ENCODE measurements at regions not wholly inside any gene's neighbourhood (a gene's known extent, or its start where the extent isn't known, plus 50 kb on each side); places are given as distances from the start of the nearest gene placed in this dataset.

GRCh38 chr3:159821110-159821509, 167.5 kb upstream of the IL12A start:
- H3K9ac ChIP-seq (ENCODE audit: insufficient read depth, low read length), result no peak overlapping the region
- DNase-seq (ENCODE audit: low read depth in 2 of 2), result peak in 1 of 2 donors; percentile 98
- H3K27ac ChIP-seq (ENCODE audit: insufficient read depth, low read length), result no peak overlapping the region

GRCh38 chr3:159821736-159822135, 166.9 kb upstream of the IL12A start:
- H3K4me1 ChIP-seq (ENCODE audit: control insufficient read depth, extremely low read depth, insufficient read depth, low read length), result peaks cover 9% of the 10 kb centered on the region
- no peak overlapping the region for H2AFZ ChIP-seq (ENCODE audit: low read length)
- H3K9me3 ChIP-seq (ENCODE audit: control insufficient read depth, insufficient read depth, low read depth, low read length), result no peaks in the 10 kb centered on the region
- H3K27me3 ChIP-seq (ENCODE audit: control insufficient read depth, insufficient read depth, low read length), result no peaks in the 10 kb centered on the region
- H3K4me2 ChIP-seq (ENCODE audit: extremely low read depth, insufficient read depth, low read length), result no peak overlapping the region
- H4K20me1 ChIP-seq (ENCODE audit: control insufficient read depth, extremely low read depth, insufficient read depth, low read length), result no peaks in the 10 kb centered on the region
- H3K4me3 ChIP-seq (replicated peaks in 1 of 4; ENCODE audit: control extremely low read depth in 1 of 4, insufficient read depth in 1 of 4, low read depth in 3 of 4, low read length in 4 of 4), result no peak overlapping the region
- H3K9ac ChIP-seq (ENCODE audit: insufficient read depth, low read length), result no peak overlapping the region
- peaks cover 2% of the 10 kb centered on the region for H3K36me3 ChIP-seq (ENCODE audit: control insufficient read depth, insufficient read depth, low read length)
- peaks cover 41% of the 10 kb centered on the region for H3K79me2 ChIP-seq (ENCODE audit: control insufficient read depth, insufficient read depth, low read length)
- TF ChIP-seq EZH2 (IDR thresholded peaks at IDR 0.05; ENCODE audit: low read length, missing control alignments) (no peak), CTCF (conservative IDR thresholded peaks at IDR 0.05 in 1 of 2, IDR thresholded peaks at IDR 0.05 in 1 of 2; ENCODE audit: low read depth in 1 of 2, low read length in 2 of 2) (no peak)
- no peak overlapping the region for H3K27ac ChIP-seq (ENCODE audit: insufficient read depth, low read length)
- no peak for DNase-seq (ENCODE audit: low read depth in 2 of 2)

More at GRCh38 chr3:159821110-159821509, 167.5 kb upstream of the IL12A start:
- no peaks in the 10 kb centered on the region for H3K9me3 ChIP-seq (ENCODE audit: control insufficient read depth, insufficient read depth, low read depth, low read length)
- H3K36me3 ChIP-seq (ENCODE audit: control insufficient read depth, insufficient read depth, low read length), result peaks cover 2% of the 10 kb centered on the region
- H4K20me1 ChIP-seq (ENCODE audit: control insufficient read depth, extremely low read depth, insufficient read depth, low read length), result no peaks in the 10 kb centered on the region
- peaks cover 11% of the 10 kb centered on the region for H3K4me1 ChIP-seq (ENCODE audit: control insufficient read depth, extremely low read depth, insufficient read depth, low read length)
- no peak overlapping the region for H2AFZ ChIP-seq (ENCODE audit: low read length)
- no peak overlapping the region for H3K4me2 ChIP-seq (ENCODE audit: extremely low read depth, insufficient read depth, low read length)
- H3K79me2 ChIP-seq (ENCODE audit: control insufficient read depth, insufficient read depth, low read length), result peaks cover 42% of the 10 kb centered on the region
- no peak overlapping the region for H3K4me3 ChIP-seq (replicated peaks in 1 of 4; ENCODE audit: control extremely low read depth in 1 of 4, insufficient read depth in 1 of 4, low read depth in 3 of 4, low read length in 4 of 4)
- no peak for TF ChIP-seq EZH2 (IDR thresholded peaks at IDR 0.05; ENCODE audit: low read length, missing control alignments)
- no peak for TF ChIP-seq CTCF (conservative IDR thresholded peaks at IDR 0.05 in 1 of 2, IDR thresholded peaks at IDR 0.05 in 1 of 2; ENCODE audit: low read depth in 1 of 2, low read length in 2 of 2)
- H3K27me3 ChIP-seq (ENCODE audit: control insufficient read depth, insufficient read depth, low read length), result no peaks in the 10 kb centered on the region

GRCh38 chr3:159823780-159824179, 164.9 kb upstream of the IL12A start:
- Histone ChIP-seq H3K4me1 (ENCODE audit: control insufficient read depth, extremely low read depth, insufficient read depth, low read length) (peaks cover 12% of the 10 kb centered on the region), H3K27ac (ENCODE audit: insufficient read depth, low read length) (no peak overlapping the region), H3K36me3 (ENCODE audit: control insufficient read depth, insufficient read depth, low read length) (no peaks in the 10 kb centered on the region), H4K20me1 (ENCODE audit: control insufficient read depth, extremely low read depth, insufficient read depth, low read length) (no peaks in the 10 kb centered on the region), H3K4me2 (ENCODE audit: extremely low read depth, insufficient read depth, low read length) (no peak overlapping the region), H3K4me3 (replicated peaks in 1 of 4; ENCODE audit: control extremely low read depth in 1 of 4, insufficient read depth in 1 of 4, low read depth in 3 of 4, low read length in 4 of 4) (no peak overlapping the region), H2AFZ (ENCODE audit: low read length) (no peak overlapping the region), H3K79me2 (ENCODE audit: control insufficient read depth, insufficient read depth, low read length) (peaks cover 37% of the 10 kb centered on the region), H3K9ac (ENCODE audit: insufficient read depth, low read length) (no peak overlapping the region), H3K9me3 (ENCODE audit: control insufficient read depth, insufficient read depth, low read depth, low read length) (no peaks in the 10 kb centered on the region), H3K27me3 (ENCODE audit: control insufficient read depth, insufficient read depth, low read length) (no peaks in the 10 kb centered on the region)
- TF ChIP-seq CTCF (conservative IDR thresholded peaks at IDR 0.05 in 1 of 2, IDR thresholded peaks at IDR 0.05 in 1 of 2; ENCODE audit: low read depth in 1 of 2, low read length in 2 of 2) (no peak), EZH2 (IDR thresholded peaks at IDR 0.05; ENCODE audit: low read length, missing control alignments) (no peak)
- DNase-seq (ENCODE audit: low read depth in 2 of 2), result no peak
